ENCODE measurements at regions not wholly inside any gene's neighbourhood (a gene's known extent, or its start where the extent isn't known, plus 50 kb on each side); places are given as distances from the start of the nearest gene placed in this dataset.

GRCh38 chr9:8262625-8263622 is 463.3 kb upstream of the DMAC1 start:
- Histone ChIP-seq H3K9me3 (ENCODE audit: control insufficient read depth in 2 of 2, insufficient read depth in 1 of 2, low read depth in 1 of 2, low read length in 1 of 2) (no peaks in the 10 kb centered on the region), H3K27ac (ENCODE audit: low read depth in 2 of 2, low read length in 1 of 2) (no peak overlapping the region), H3K4me3 (ENCODE audit: low read depth in 1 of 2, low read length in 2 of 2) (no peak overlapping the region), H3K36me3 (ENCODE audit: control insufficient read depth in 2 of 2, insufficient read depth in 2 of 2, low read length in 1 of 2) (no peaks in the 10 kb centered on the region), H3K27me3 (ENCODE audit: control insufficient read depth in 1 of 2, insufficient read depth in 2 of 2, low read length in 2 of 2) (peaks cover 0 to 10% of the 10 kb centered on the region in 2 donors), H3K4me1 (ENCODE audit: control insufficient read depth in 2 of 2, insufficient read depth in 2 of 2, low read length in 1 of 2) (no peaks in the 10 kb centered on the region)
- 51 to 61% methylated on average over 6 of the region's 6 CpGs for WGBS, 2 donors

- Histone ChIP-seq H3K9me3 (ENCODE audit: control insufficient read depth in 2 of 2, insufficient read depth in 1 of 2, low read depth in 1 of 2, low read length in 1 of 2) (no peaks in the 10 kb centered on the region), H3K4me1 (ENCODE audit: control insufficient read depth in 2 of 2, insufficient read depth in 2 of 2, low read length in 1 of 2) (no peaks in the 10 kb centered on the region), H3K36me3 (ENCODE audit: control insufficient read depth in 2 of 2, insufficient read depth in 2 of 2, low read length in 1 of 2) (no peaks in the 10 kb centered on the region), H3K27ac (ENCODE audit: low read depth in 2 of 2, low read length in 1 of 2) (no peak overlapping the region), H3K27me3 (ENCODE audit: control insufficient read depth in 1 of 2, insufficient read depth in 2 of 2, low read length in 2 of 2) (peaks cover 0 to 8% of the 10 kb centered on the region in 2 donors), H3K4me3 (ENCODE audit: low read depth in 1 of 2, low read length in 2 of 2) (no peak overlapping the region)
- WGBS, 2 donors = 85 to 88% methylated on average over 3 of the region's 3 CpGs
Observed at GRCh38 chr9:8261737-8262136, 462.2 kb upstream of the DMAC1 start.

- 93 to 95% methylated on average over 4 of the region's 4 CpGs for WGBS, 2 donors
- no peak overlapping the region for H3K4me3 ChIP-seq (ENCODE audit: low read depth in 1 of 2, low read length in 2 of 2)
- H3K36me3 ChIP-seq (ENCODE audit: control insufficient read depth in 2 of 2, insufficient read depth in 2 of 2, low read length in 1 of 2) = no peaks in the 10 kb centered on the region
- no peaks in the 10 kb centered on the region for H3K4me1 ChIP-seq (ENCODE audit: control insufficient read depth in 2 of 2, insufficient read depth in 2 of 2, low read length in 1 of 2)
- H3K27me3 ChIP-seq (ENCODE audit: control insufficient read depth in 1 of 2, insufficient read depth in 2 of 2, low read length in 2 of 2) = peaks cover 0 to 7% of the 10 kb centered on the region in 2 donors
- H3K27ac ChIP-seq (ENCODE audit: low read depth in 2 of 2, low read length in 1 of 2) = no peak overlapping the region
- no peaks in the 10 kb centered on the region for H3K9me3 ChIP-seq (ENCODE audit: control insufficient read depth in 2 of 2, insufficient read depth in 1 of 2, low read depth in 1 of 2, low read length in 1 of 2)
Observed at GRCh38 chr9:8259028-8259427, 459.4 kb upstream of the DMAC1 start.

- Histone ChIP-seq H3K36me3 (ENCODE audit: control insufficient read depth in 2 of 2, insufficient read depth in 2 of 2, low read length in 1 of 2) (no peaks in the 10 kb centered on the region), H3K4me1 (ENCODE audit: control insufficient read depth in 2 of 2, insufficient read depth in 2 of 2, low read length in 1 of 2) (no peaks in the 10 kb centered on the region), H3K9me3 (ENCODE audit: control insufficient read depth in 2 of 2, insufficient read depth in 1 of 2, low read depth in 1 of 2, low read length in 1 of 2) (no peaks in the 10 kb centered on the region), H3K27ac (ENCODE audit: low read depth in 2 of 2, low read length in 1 of 2) (no peak overlapping the region), H3K4me3 (ENCODE audit: low read depth in 1 of 2, low read length in 2 of 2) (no peak overlapping the region), H3K27me3 (ENCODE audit: control insufficient read depth in 1 of 2, insufficient read depth in 2 of 2, low read length in 2 of 2) (peaks cover 0 to 7% of the 10 kb centered on the region in 2 donors)
- WGBS, 2 donors = 88 to 89% methylated on average over 2 of the region's 2 CpGs
Observed at GRCh38 chr9:8256880-8257279, 457.3 kb upstream of the DMAC1 start.

- Histone ChIP-seq H3K4me3 (ENCODE audit: low read depth in 1 of 2, low read length in 2 of 2) (no peak overlapping the region), H3K27ac (ENCODE audit: low read depth in 2 of 2, low read length in 1 of 2) (no peak overlapping the region), H3K27me3 (ENCODE audit: control insufficient read depth in 1 of 2, insufficient read depth in 2 of 2, low read length in 2 of 2) (peaks cover 0 to 7% of the 10 kb centered on the region in 2 donors), H3K36me3 (ENCODE audit: control insufficient read depth in 2 of 2, insufficient read depth in 2 of 2, low read length in 1 of 2) (no peaks in the 10 kb centered on the region), H3K4me1 (ENCODE audit: control insufficient read depth in 2 of 2, insufficient read depth in 2 of 2, low read length in 1 of 2) (no peaks in the 10 kb centered on the region), H3K9me3 (ENCODE audit: control insufficient read depth in 2 of 2, insufficient read depth in 1 of 2, low read depth in 1 of 2, low read length in 1 of 2) (no peaks in the 10 kb centered on the region)
Observed at GRCh38 chr9:8255850-8256249, 456.3 kb upstream of the DMAC1 start.

- peaks cover 0 to 3% of the 10 kb centered on the region in 2 donors for H3K27me3 ChIP-seq (ENCODE audit: control insufficient read depth in 1 of 2, insufficient read depth in 2 of 2, low read length in 2 of 2)
- H3K4me1 ChIP-seq (ENCODE audit: control insufficient read depth in 2 of 2, insufficient read depth in 2 of 2, low read length in 1 of 2) = no peaks in the 10 kb centered on the region
- H3K36me3 ChIP-seq (ENCODE audit: control insufficient read depth in 2 of 2, insufficient read depth in 2 of 2, low read length in 1 of 2) = no peaks in the 10 kb centered on the region
- H3K9me3 ChIP-seq (ENCODE audit: control insufficient read depth in 2 of 2, insufficient read depth in 1 of 2, low read depth in 1 of 2, low read length in 1 of 2) = no peaks in the 10 kb centered on the region
- H3K27ac ChIP-seq (ENCODE audit: low read depth in 2 of 2, low read length in 1 of 2) = no peak overlapping the region
- WGBS, 2 donors = 46 to 65% methylated on average over 4 of the region's 4 CpGs
- no peak overlapping the region for H3K4me3 ChIP-seq (ENCODE audit: low read depth in 1 of 2, low read length in 2 of 2)
Observed at GRCh38 chr9:8254541-8254940, 455.0 kb upstream of the DMAC1 start.

- H3K27me3 ChIP-seq (ENCODE audit: control insufficient read depth in 1 of 2, insufficient read depth in 2 of 2, low read length in 2 of 2) = peaks cover 0 to 2% of the 10 kb centered on the region in 2 donors
- no peak overlapping the region for H3K27ac ChIP-seq (ENCODE audit: low read depth in 2 of 2, low read length in 1 of 2)
- WGBS, 2 donors = 89 to 93% methylated on average over 4 of the region's 4 CpGs
Observed at GRCh38 chr9:8252445-8252844, 452.9 kb upstream of the DMAC1 start.

GRCh38 chr9:8251566-8251965 is 452.0 kb upstream of the DMAC1 start:
- no peaks in the 10 kb centered on the region for H3K27me3 ChIP-seq (ENCODE audit: control insufficient read depth in 1 of 2, insufficient read depth in 2 of 2, low read length in 2 of 2)
- no peaks in the 10 kb centered on the region for H3K36me3 ChIP-seq (ENCODE audit: control insufficient read depth in 2 of 2, insufficient read depth in 2 of 2, low read length in 1 of 2)
- no peak overlapping the region for H3K27ac ChIP-seq (ENCODE audit: low read depth in 2 of 2, low read length in 1 of 2)
- no peaks in the 10 kb centered on the region for H3K4me1 ChIP-seq (ENCODE audit: control insufficient read depth in 2 of 2, insufficient read depth in 2 of 2, low read length in 1 of 2)
- H3K4me3 ChIP-seq (ENCODE audit: low read depth in 1 of 2, low read length in 2 of 2) = no peak overlapping the region
- H3K9me3 ChIP-seq (ENCODE audit: control insufficient read depth in 2 of 2, insufficient read depth in 1 of 2, low read depth in 1 of 2, low read length in 1 of 2) = no peaks in the 10 kb centered on the region

More at GRCh38 chr9:8252445-8252844, 452.9 kb upstream of the DMAC1 start:
- Histone ChIP-seq H3K36me3 (ENCODE audit: control insufficient read depth in 2 of 2, insufficient read depth in 2 of 2, low read length in 1 of 2) (no peaks in the 10 kb centered on the region), H3K9me3 (ENCODE audit: control insufficient read depth in 2 of 2, insufficient read depth in 1 of 2, low read depth in 1 of 2, low read length in 1 of 2) (no peaks in the 10 kb centered on the region), H3K4me1 (ENCODE audit: control insufficient read depth in 2 of 2, insufficient read depth in 2 of 2, low read length in 1 of 2) (no peaks in the 10 kb centered on the region), H3K4me3 (ENCODE audit: low read depth in 1 of 2, low read length in 2 of 2) (no peak overlapping the region)

GRCh38 chr9:8244505-8245092 is 445.0 kb upstream of the DMAC1 start:
- Histone ChIP-seq H3K36me3 (ENCODE audit: control insufficient read depth in 2 of 2, insufficient read depth in 2 of 2, low read length in 1 of 2) (no peaks in the 10 kb centered on the region), H3K4me1 (ENCODE audit: control insufficient read depth in 2 of 2, insufficient read depth in 2 of 2, low read length in 1 of 2) (no peaks in the 10 kb centered on the region), H3K4me3 (ENCODE audit: low read depth in 1 of 2, low read length in 2 of 2) (no peak overlapping the region), H3K27ac (ENCODE audit: low read depth in 2 of 2, low read length in 1 of 2) (no peak overlapping the region), H3K9me3 (ENCODE audit: control insufficient read depth in 2 of 2, insufficient read depth in 1 of 2, low read depth in 1 of 2, low read length in 1 of 2) (no peaks in the 10 kb centered on the region), H3K27me3 (ENCODE audit: control insufficient read depth in 1 of 2, insufficient read depth in 2 of 2, low read length in 2 of 2) (no peaks in the 10 kb centered on the region)
- WGBS, 2 donors = 83 to 84% methylated on average over 8 of the region's 8 CpGs
